ENCODE measurements at regions not wholly inside any gene's neighbourhood (a gene's known extent, or its start where the extent isn't known, plus 50 kb on each side); places are given as distances from the start of the nearest gene placed in this dataset.

GRCh38 chr16:65271996-65272395, 150.1 kb upstream of the CDH11 start:
- Histone ChIP-seq H3K9ac (ENCODE audit: insufficient read depth, low read length) (no peak overlapping the region), H3K79me2 (ENCODE audit: control insufficient read depth, insufficient read depth, low read length) (no peaks in the 10 kb centered on the region), H4K20me1 (ENCODE audit: control insufficient read depth, extremely low read depth, insufficient read depth, low read length) (no peaks in the 10 kb centered on the region)

GRCh38 chr16:65268331-65268730, 146.5 kb upstream of the CDH11 start:
- Histone ChIP-seq H2AFZ (ENCODE audit: low read length) (no peak overlapping the region), H3K36me3 (ENCODE audit: control insufficient read depth, insufficient read depth, low read length) (no peaks in the 10 kb centered on the region), H3K79me2 (ENCODE audit: control insufficient read depth, insufficient read depth, low read length) (no peaks in the 10 kb centered on the region), H3K4me1 (ENCODE audit: control insufficient read depth, extremely low read depth, insufficient read depth, low read length) (no peaks in the 10 kb centered on the region), H3K9me3 (ENCODE audit: control insufficient read depth, insufficient read depth, low read depth, low read length) (no peaks in the 10 kb centered on the region), H3K9ac (ENCODE audit: insufficient read depth, low read length) (no peak overlapping the region), H3K27ac (ENCODE audit: insufficient read depth, low read length) (no peak overlapping the region), H4K20me1 (ENCODE audit: control insufficient read depth, extremely low read depth, insufficient read depth, low read length) (no peaks in the 10 kb centered on the region), H3K4me2 (ENCODE audit: extremely low read depth, insufficient read depth, low read length) (no peak overlapping the region), H3K27me3 (ENCODE audit: control insufficient read depth, insufficient read depth, low read length) (no peaks in the 10 kb centered on the region), H3K4me3 (replicated peaks in 1 of 4; ENCODE audit: control extremely low read depth in 1 of 4, insufficient read depth in 1 of 4, low read depth in 3 of 4, low read length in 4 of 4) (no peak overlapping the region)
- no peak for TF ChIP-seq CTCF (conservative IDR thresholded peaks at IDR 0.05 in 1 of 2, IDR thresholded peaks at IDR 0.05 in 1 of 2; ENCODE audit: low read depth in 1 of 2, low read length in 2 of 2)
- TF ChIP-seq EZH2 (IDR thresholded peaks at IDR 0.05; ENCODE audit: low read length, missing control alignments), result no peak
- peak in 1 of 2 donors; percentile 57 for DNase-seq (ENCODE audit: low read depth in 2 of 2)

More at GRCh38 chr16:65271996-65272395, 150.1 kb upstream of the CDH11 start:
- Histone ChIP-seq H2AFZ (ENCODE audit: low read length) (no peak overlapping the region), H3K4me1 (ENCODE audit: control insufficient read depth, extremely low read depth, insufficient read depth, low read length) (no peaks in the 10 kb centered on the region), H3K27ac (ENCODE audit: insufficient read depth, low read length) (no peak overlapping the region), H3K27me3 (ENCODE audit: control insufficient read depth, insufficient read depth, low read length) (no peaks in the 10 kb centered on the region), H3K9me3 (ENCODE audit: control insufficient read depth, insufficient read depth, low read depth, low read length) (no peaks in the 10 kb centered on the region), H3K4me2 (ENCODE audit: extremely low read depth, insufficient read depth, low read length) (no peak overlapping the region), H3K4me3 (replicated peaks in 1 of 4; ENCODE audit: control extremely low read depth in 1 of 4, insufficient read depth in 1 of 4, low read depth in 3 of 4, low read length in 4 of 4) (no peak overlapping the region), H3K36me3 (ENCODE audit: control insufficient read depth, insufficient read depth, low read length) (no peaks in the 10 kb centered on the region)
- TF ChIP-seq CTCF (conservative IDR thresholded peaks at IDR 0.05 in 1 of 2, IDR thresholded peaks at IDR 0.05 in 1 of 2; ENCODE audit: low read depth in 1 of 2, low read length in 2 of 2), result no peak
- TF ChIP-seq EZH2 (IDR thresholded peaks at IDR 0.05; ENCODE audit: low read length, missing control alignments), result no peak
- DNase-seq (ENCODE audit: low read depth in 2 of 2), result no peak

GRCh38 chr16:65263896-65264295, 142.0 kb upstream of the CDH11 start:
- Histone ChIP-seq H3K4me1 (ENCODE audit: control insufficient read depth, extremely low read depth, insufficient read depth, low read length) (no peaks in the 10 kb centered on the region), H2AFZ (ENCODE audit: low read length) (no peak overlapping the region), H3K9ac (ENCODE audit: insufficient read depth, low read length) (no peak overlapping the region), H3K9me3 (ENCODE audit: control insufficient read depth, insufficient read depth, low read depth, low read length) (no peaks in the 10 kb centered on the region), H3K27ac (ENCODE audit: insufficient read depth, low read length) (no peak overlapping the region), H3K4me3 (replicated peaks in 1 of 4; ENCODE audit: control extremely low read depth in 1 of 4, insufficient read depth in 1 of 4, low read depth in 3 of 4, low read length in 4 of 4) (no peak overlapping the region), H3K27me3 (ENCODE audit: control insufficient read depth, insufficient read depth, low read length) (no peaks in the 10 kb centered on the region), H3K79me2 (ENCODE audit: control insufficient read depth, insufficient read depth, low read length) (no peaks in the 10 kb centered on the region), H3K4me2 (ENCODE audit: extremely low read depth, insufficient read depth, low read length) (no peak overlapping the region), H3K36me3 (ENCODE audit: control insufficient read depth, insufficient read depth, low read length) (no peaks in the 10 kb centered on the region), H4K20me1 (ENCODE audit: control insufficient read depth, extremely low read depth, insufficient read depth, low read length) (no peaks in the 10 kb centered on the region)
- no peak for DNase-seq (ENCODE audit: low read depth in 2 of 2)
- TF ChIP-seq CTCF (conservative IDR thresholded peaks at IDR 0.05 in 1 of 2, IDR thresholded peaks at IDR 0.05 in 1 of 2; ENCODE audit: low read depth in 1 of 2, low read length in 2 of 2) (no peak), EZH2 (IDR thresholded peaks at IDR 0.05; ENCODE audit: low read length, missing control alignments) (no peak)
